ENCODE measurements at regions not wholly inside any gene's neighbourhood (a gene's known extent, or its start where the extent isn't known, plus 50 kb on each side); places are given as distances from the start of the nearest gene placed in this dataset.

GRCh38 chr7:52980129-52980528 lies 55.3 kb upstream of the POM121L12 start:
- DNase-seq (ENCODE audit: low spot score), result no peak
- Histone ChIP-seq H3K27ac (no peak overlapping the region), H3K9me3 (no peaks in the 10 kb centered on the region), H3K36me3 (no peaks in the 10 kb centered on the region), H3K4me3 (no peak overlapping the region), H3K27me3 (replicated peaks; ENCODE audit: insufficient read depth) (no peaks in the 10 kb centered on the region), H3K4me1 (replicated peaks) (no peaks in the 10 kb centered on the region)
- intact Hi-C loops (cut with DNase I), result loop anchor here (5.0 kb wide), 1 partner anchor 832 kb away; no protein-coding TSS in a partner anchor
- no peak for TF ChIP-seq POLR2AphosphoS5 (IDR thresholded peaks at IDR 0.05)

- no peak overlapping the region for H3K27ac ChIP-seq
Measured at GRCh38 chr7:52973126-52973525, 62.3 kb upstream of the POM121L12 start.

GRCh38 chr7:52962402-52963076 lies 72.9 kb upstream of the POM121L12 start:
- no peak overlapping the region for H3K27ac ChIP-seq
- TF ChIP-seq POLR2AphosphoS5 (IDR thresholded peaks at IDR 0.05) (no peak), CTCF (IDR thresholded peaks at IDR 0.05) (no peak), POLR2A (IDR thresholded peaks at IDR 0.05) (no peak)
- no peaks in the 10 kb centered on the region for H3K9me3 ChIP-seq
- H3K27me3 ChIP-seq (replicated peaks; ENCODE audit: insufficient read depth), result no peaks in the 10 kb centered on the region
- H3K36me3 ChIP-seq, result no peaks in the 10 kb centered on the region
- no peak for DNase-seq (ENCODE audit: low spot score)
- no peaks in the 10 kb centered on the region for H3K4me1 ChIP-seq (replicated peaks)
- H3K4me3 ChIP-seq, result no peak overlapping the region
- intact Hi-C loops (cut with DNase I), result no loop called here
- WGBS, result 77% methylated on average over 7 of the region's 7 CpGs

More at GRCh38 chr7:52973126-52973525, 62.3 kb upstream of the POM121L12 start:
- no peak for DNase-seq (ENCODE audit: low spot score)
- no peaks in the 10 kb centered on the region for H3K9me3 ChIP-seq
- no peaks in the 10 kb centered on the region for H3K27me3 ChIP-seq (replicated peaks; ENCODE audit: insufficient read depth)
- no peak overlapping the region for H3K4me3 ChIP-seq
- TF ChIP-seq POLR2AphosphoS5 (IDR thresholded peaks at IDR 0.05), result no peak
- TF ChIP-seq CTCF (IDR thresholded peaks at IDR 0.05), result no peak
- no peak for TF ChIP-seq POLR2A (IDR thresholded peaks at IDR 0.05)
- no peaks in the 10 kb centered on the region for H3K4me1 ChIP-seq (replicated peaks)
- H3K36me3 ChIP-seq, result no peaks in the 10 kb centered on the region
- intact Hi-C loops (cut with DNase I), result no loop called here

- 81% methylated on average over 1 of the region's 1 CpG for WGBS
- Histone ChIP-seq H3K9me3 (no peaks in the 10 kb centered on the region), H3K27me3 (replicated peaks; ENCODE audit: insufficient read depth) (no peaks in the 10 kb centered on the region), H3K36me3 (no peaks in the 10 kb centered on the region), H3K4me3 (no peak overlapping the region), H3K27ac (no peak overlapping the region), H3K4me1 (replicated peaks) (no peaks in the 10 kb centered on the region)
- DNase-seq (ENCODE audit: low spot score), result no peak
- intact Hi-C loops (cut with DNase I), result no loop called here
- TF ChIP-seq CTCF (IDR thresholded peaks at IDR 0.05) (no peak), POLR2AphosphoS5 (IDR thresholded peaks at IDR 0.05) (no peak), POLR2A (IDR thresholded peaks at IDR 0.05) (no peak)
Measured at GRCh38 chr7:52961084-52961483, 74.3 kb upstream of the POM121L12 start.

GRCh38 chr7:52959878-52960660 lies 75.4 kb upstream of the POM121L12 start:
- Histone ChIP-seq H3K27ac (no peak overlapping the region), H3K9me3 (no peaks in the 10 kb centered on the region), H3K36me3 (no peaks in the 10 kb centered on the region), H3K27me3 (replicated peaks; ENCODE audit: insufficient read depth) (no peaks in the 10 kb centered on the region), H3K4me1 (replicated peaks) (no peaks in the 10 kb centered on the region), H3K4me3 (no peak overlapping the region)
- DNase-seq (ENCODE audit: low spot score), result no peak
- intact Hi-C loops (cut with DNase I), result no loop called here
- TF ChIP-seq POLR2AphosphoS5 (IDR thresholded peaks at IDR 0.05) (no peak), POLR2A (IDR thresholded peaks at IDR 0.05) (no peak), CTCF (IDR thresholded peaks at IDR 0.05) (no peak)
- WGBS, result 51% methylated on average over 4 of the region's 4 CpGs
